NCI-H2227 treated with DMSO at 0.1 percent for 48 hours (cell line): ENCODE measurements at regions not wholly inside any gene's neighbourhood (a gene's known extent, or its start where the extent isn't known, plus 50 kb on each side); places are given as distances from the start of the nearest gene placed in this dataset.
A peak's percentile ranks its signal among the peaks of the same experiment; 100 is the strongest.

ENCODE experiments used
- DNase-seq: peaks from one replicate; lab custom pipeline; 2025; lab: John Stamatoyannopoulos, UW

DNA sequence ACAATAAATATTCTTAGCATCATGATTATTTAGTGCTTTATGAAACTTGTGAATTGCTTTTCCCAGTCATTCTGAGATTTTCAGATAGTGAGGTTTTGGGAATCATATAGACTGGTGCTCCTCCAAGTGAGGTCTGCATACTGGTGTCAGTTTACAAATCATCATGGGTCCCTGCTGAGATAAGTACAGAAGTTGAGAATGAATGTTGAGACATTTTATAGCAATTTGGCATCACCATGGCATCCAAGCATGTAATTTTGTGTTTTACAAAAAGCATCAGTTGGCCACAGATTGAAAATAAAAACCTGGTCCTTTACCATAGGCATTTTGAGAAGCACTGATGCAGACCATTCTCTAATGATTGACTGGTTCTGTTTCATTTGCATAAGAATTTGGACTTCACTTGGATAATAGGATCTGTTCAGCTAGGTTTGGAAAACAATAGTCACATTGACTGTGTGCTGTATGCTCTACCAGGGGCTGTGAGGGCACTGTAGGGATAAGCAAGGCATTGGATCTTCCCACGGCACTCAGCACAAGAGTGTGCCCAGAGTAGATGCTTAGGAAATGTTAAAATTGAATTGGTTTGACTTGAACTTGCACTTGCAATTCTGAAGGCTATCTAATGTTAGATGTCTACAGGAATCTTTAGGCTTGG is 79.0 kb upstream of the JUN start:
- peak; percentile 87 for DNase-seq

DNA sequence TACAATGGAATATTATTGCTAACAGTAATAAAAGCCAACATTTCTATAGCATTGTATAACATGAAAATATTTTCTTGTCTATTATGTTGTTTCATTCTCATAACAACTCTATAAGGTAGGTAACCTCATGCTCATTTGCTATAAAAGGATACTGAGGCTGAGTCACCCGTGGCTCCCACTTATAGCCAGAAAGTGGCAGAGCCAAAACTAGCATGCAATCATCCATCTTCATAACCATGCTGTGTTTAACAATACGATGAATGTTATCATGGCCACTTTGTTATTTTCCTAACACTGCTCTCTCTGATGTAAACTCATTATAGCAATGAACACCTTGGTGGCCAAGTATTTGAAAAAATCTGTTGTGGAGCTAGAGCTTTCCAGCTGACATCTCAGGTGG is 80.8 kb upstream of the JUN start:
- no peak for DNase-seq

DNA sequence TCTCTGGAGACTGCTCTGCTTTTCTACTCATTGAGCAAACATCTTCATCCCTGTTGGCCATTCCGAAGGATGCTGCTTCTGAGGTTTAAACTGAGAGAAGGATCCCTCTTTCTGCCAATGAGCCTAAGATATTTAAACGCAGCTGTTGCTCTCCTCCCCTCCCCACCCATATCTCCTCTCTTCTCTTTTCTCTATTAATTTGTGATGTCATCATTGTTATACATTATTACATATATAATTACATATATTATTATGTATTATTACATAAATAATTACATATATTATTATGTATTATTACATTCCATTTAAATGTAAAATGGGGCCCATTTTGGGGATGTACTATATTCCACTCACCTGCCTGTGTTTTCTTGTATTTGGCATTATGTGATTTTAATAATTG is 82.7 kb upstream of the JUN start:
- no peak for DNase-seq

DNA sequence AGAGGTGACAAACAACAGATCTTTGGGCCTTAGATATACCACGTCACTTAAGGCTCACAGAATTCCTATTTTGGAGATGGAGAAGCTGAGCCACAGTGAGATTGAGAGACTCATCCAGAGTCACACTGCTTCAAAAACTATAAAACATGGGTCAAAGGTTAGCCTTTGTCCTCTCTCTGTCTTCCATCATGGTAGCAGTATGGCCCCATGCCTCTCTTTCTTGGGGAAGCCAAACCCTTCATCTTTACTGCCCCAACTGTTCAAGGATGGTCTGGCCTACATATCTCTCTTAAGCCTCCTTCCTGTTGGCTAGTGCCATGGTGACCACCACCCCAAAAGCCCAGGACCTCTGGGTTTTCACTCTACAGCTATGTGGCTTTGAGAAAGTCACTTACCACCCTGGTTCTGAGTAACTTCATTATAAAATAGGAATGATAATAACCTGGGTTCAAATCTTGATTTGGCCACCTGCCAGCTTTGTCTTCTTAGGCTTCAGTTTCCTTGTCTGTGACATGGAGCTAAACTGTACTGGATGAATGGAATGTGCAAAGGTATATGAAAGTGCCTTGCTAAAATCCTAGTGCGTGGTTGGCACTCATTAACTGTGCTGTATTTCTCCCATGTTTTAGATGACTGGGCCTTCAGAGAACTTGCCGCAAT is 85.9 kb upstream of the JUN start:
- no peak for DNase-seq

DNA sequence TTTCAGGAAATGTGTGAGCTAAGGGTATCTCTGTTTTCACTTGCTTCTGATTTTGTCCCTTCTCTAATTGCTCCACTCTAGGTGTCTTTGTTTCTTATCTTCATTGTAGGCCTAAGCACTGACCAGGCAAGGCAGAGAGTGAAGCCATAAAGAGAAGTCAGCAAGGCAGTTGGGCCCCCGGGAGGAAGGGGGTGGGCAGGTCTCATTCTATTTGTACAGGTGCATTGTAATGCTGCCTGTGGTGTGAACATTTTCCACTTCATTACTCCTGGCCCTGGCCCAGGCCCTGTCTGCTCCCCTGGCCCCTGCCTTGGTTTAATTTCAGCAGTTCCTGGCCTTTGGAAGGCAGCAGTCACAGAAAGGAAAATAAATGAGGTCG is 86.4 kb upstream of the JUN start:
- DNase-seq, result no peak

DNA sequence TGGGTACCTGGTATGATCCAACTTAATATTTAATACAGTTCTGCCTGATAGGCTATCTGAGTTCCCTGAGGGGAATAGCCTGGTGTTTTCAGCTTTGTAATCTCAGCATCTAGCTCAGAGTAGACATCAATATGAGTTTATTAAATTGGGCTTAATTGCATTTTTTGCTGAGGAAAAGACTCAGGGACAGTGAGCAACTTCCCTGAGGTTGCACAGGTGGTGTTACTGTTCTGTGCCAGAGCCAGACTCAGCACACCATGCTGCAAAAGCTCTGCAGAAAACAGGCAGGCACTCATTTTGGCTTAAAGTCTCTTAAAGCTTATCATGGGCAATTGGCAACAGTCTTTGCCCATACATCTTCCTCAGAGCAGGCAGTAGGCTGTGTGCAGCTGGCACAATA is 90.5 kb upstream of the JUN start:
- DNase-seq, result no peak

DNA sequence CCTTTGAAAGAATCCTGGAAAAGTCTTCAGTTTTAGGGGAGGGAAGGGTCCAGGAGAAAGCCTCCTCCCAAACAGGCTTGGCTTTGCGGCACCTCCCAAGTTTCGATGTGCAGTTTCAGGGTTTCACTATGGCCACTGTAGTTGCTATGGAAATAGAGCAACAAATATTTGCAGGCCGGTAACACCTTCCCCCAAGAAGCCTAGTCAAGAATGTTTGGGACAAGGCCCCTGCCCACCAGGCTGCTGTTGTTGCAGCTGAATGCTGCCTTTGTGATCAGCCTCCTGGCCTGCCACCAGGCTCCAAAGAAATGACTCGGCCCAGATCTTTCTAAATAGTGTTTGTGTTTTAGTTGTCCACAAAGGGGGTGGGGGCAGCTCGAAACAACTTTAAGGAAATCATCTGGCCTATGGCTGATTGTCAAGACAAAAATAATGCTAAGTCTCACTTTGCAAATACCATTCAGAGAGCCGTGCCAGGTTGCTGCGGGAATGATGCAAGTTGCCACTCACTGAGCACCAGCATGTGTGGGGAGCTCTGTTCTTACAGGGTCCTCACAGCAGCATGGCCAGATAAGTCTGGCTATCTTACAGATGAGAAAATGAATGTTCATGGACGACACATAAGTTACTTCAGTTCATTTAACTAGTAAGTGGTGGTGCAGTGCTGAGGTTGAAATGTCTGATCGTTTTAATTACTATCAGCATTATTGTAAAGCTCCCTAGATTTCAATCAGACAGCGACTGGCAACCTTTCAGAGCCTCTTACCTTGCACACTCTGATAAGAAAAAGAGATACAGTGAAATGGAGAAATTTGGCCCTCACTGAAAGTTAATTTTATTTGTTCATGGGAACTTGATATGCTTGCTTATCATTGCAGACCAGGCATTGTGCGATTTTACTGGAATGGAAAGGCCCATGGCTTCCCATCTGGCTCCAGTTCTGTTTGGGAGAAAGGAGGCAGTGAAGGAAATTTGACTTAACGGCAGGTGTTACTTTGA is 91.2 kb upstream of the JUN start:
- no peak for DNase-seq

DNA sequence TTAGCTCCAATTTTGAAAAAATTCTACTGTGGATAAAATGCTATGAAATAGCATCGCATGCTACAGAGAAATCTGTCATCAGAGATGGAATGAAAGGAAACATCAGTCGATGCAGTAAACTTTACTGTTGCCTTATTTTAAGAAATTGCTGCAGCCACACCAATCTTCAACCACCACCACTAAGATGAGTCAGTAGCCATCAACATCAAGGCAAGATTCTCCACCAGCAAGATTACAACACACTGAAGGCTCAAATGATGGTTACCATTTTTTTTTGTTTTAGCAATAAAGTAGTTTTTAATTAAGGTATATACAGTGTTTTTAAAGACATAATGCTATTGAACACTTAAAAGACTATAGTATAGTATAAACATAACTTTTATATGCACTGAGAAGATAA is 95.6 kb upstream of the JUN start:
- DNase-seq, result no peak

DNA sequence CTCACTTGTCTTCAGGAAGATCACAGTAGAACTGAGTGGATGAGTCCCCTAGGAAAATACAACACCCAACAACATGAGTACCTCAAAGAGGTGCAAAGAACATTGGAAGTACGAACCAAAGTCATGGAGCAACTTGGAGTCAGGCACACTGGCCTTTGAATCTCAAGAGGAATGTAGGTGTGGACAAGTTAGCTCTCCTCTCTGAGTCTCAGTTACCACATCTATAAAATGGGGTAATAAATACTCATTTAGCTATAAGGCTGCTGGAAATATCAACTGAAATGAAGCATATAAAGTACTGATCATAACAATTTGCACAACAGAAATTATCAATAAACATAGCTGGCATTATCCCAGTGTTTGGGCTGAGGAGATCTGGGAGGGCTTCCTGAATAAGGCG is 96.7 kb upstream of the JUN start:
- no peak for DNase-seq

DNA sequence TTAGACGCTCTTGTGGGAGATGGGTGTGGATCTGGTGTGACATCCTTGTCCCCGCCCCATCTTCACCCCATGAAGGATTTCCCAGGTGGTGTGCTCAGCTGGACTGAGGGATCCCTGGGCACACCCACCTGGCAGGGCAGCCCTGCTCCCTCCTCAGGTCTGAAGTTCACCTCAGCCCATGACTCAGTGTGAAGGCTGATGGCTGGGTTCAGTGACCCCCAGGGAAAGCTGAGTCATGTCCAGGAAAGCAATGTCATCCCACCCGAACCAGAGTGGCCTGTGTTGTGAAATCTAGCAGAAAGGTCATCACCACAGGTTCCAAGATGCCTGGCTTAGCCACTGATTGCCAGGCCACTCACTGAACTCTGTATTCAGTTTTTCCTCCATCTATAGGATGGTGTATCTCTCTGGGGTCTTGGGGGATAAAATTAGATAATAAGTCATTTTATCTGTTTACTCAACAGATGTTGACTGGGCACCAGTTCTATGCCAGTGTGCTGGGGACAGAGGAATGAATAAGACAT is 97.7 kb upstream of the JUN start:
- no peak for DNase-seq

DNA sequence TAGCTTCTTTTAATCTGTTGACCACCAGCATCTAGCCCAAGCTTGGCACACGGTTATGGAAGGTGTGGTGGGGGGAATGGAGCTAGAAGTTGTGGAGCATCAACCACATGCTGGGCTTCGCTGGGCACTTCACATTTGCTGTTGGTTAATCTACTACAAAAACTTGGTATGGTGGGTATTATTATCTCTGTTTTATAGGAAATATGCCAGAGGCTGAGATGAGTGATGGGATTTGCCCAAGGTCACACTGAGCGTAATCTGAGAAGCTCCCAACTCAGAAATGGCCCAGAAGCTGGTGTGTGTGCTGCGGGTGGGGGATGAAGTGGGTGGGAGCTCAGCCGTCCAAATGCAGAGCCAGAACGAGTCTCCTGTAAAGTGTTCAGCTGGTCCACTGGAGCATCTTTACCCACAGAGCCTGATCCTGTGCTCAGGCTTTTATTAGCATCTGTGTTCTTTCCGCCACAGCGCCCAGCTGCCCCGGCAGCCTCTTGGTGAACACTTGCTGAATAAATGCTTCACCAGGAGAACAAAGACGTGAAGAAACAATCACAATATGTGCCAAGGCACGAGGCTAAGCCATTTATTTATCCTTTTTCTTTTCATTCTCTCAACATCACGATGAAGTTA is 98.6 kb upstream of the JUN start:
- DNase-seq, result no peak

DNA sequence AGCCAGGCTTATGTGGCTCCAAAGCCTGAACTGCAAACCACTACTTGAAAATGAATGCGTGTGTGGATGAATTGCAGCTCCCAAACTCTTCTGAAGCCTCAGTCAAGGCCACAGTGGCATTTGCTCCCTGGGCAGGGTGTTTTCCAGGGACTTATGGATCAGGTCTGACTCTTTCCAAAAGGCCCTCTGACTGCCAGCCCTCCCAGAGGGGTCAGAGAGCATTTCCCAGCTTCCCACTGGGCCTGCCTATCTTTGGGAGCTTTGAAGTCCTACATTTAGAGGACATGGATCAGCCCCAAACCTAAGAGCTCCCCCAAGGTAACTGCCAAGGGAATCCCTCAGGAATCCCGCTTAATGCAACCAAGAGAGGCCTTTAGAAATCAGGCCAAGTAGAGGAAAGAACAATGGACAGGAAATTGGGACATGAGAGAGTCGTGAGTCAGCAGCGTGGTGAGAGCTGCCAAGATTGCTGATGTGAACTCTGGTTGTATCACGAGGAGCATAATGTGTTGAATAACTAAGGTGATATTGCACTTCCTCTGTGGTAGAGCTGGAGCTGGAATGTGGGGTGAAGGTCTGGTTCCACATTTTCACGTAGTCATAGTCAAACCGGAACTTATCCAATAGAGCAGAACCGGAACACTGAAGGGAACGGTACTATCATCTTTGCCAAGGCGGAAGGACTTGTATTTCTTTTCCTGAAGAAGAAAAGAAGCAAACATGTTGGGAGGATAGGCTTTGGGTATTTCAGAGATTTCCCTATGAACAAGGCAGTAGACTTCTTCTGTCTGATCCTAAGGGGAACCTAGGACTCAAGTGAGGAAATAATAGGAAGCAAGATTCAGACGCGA is 99.4 kb upstream of the JUN start:
- no peak for DNase-seq

DNA sequence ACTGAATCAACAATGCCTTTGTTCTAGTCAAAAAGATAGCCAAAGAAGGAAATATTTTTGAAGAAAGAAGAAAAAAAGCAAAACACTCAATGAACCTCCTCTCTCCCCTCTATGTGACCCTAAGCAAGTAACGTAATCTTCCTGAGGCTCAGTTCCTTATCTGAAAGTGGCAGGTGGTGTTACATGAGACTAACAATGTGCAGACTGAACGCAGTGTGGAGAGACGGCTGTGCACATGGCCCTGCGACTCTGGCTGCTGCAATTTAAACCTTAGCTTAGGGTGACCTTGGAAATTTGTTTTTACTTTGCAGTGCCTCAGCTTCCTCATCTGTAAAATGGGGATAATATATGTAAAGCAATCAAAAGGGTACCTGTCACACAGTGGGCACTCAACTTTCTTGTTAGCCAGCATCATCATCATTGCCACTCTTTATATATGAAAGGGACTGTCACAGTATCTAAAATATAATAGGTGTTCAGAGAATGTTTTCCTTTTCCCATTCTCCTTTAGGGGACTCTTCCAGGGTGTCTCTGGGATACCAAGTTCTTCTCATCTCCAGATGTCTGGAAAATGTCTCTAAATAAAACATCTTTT is 100.1 kb upstream of the JUN start:
- DNase-seq, result no peak

DNA sequence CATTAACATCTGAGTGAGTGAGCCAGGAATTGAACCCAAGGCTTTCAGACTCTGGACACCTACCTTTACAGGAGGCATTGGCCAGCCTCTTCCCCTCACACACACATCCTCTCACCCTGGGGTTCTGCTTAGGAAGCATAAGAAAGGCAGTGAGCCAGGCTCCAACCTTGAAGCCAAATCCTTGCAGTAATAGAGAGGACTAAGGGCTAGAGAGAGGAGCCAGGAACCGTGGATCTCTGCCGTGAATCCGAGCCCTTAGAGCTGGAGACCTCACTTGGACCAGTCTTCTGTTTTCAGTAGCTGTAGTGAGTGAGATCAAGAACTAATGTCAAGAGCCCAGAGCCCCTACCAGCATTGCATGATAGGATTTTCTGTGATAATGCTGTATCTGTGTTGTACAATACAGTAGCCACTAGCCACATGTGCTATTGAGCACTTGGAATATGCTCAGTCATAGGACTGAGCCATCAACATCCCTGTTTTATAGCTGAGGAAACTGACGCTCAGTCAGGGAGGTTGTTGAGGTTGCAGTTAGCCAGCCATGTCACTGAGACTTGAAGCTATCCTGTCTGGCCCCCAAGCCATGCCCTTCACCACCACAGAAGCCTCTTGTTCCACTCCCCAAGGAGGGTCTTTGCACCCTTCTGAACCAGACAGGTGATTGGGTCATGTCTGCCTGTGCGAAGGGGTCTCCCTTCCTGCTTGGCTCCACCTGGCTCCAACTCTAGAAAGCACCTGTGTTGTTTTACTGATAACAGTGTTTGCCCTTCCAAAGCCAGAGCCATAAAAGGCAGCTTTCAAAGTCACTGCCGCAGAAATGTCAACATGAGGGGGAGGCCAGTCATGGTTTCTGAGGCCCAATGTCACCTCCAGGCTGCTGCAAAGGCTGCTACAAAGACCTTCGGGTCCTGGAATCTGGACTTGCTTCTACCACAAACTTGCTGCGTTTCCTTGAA is 101.1 kb upstream of the JUN start:
- DNase-seq, result no peak

DNA sequence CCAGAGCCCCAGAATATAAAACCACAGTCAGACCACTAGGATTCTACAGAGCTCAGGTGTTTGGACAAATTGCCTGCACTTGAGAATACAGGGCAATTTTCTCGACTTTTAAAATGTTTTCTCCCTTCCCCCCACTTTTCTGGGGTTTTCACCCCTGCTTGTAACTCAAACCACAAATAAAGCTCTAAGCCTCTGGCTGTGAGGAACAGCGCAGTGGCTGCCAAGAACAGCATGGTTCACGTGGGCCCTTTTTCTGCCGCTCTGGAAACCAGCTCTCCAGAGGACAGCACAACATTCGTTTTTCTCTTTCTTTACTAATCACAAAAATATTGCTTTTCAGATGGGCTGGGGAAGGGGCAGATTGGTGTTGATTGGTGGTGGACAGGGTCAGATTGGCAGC is 102.2 kb upstream of the JUN start:
- DNase-seq, result no peak

DNA sequence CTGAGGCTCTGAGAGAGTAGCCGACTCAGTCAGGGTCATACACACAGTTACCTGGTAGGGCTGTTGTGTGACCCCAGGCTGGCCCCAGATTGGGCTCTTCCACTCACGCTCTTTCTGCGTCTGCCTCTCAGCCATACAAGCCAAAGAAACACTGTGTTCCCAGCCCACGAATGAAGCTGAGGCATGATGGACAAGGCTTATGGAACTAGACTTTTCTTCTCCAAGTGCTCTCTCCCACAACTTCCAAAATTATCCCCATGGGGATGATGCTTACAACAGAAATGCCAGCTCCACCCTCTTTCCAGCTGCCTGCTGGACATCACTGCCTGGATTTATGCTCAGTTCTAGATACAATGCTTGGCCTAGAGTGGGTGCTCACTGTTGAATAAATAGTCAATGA is 102.8 kb upstream of the JUN start:
- DNase-seq, result no peak

DNA sequence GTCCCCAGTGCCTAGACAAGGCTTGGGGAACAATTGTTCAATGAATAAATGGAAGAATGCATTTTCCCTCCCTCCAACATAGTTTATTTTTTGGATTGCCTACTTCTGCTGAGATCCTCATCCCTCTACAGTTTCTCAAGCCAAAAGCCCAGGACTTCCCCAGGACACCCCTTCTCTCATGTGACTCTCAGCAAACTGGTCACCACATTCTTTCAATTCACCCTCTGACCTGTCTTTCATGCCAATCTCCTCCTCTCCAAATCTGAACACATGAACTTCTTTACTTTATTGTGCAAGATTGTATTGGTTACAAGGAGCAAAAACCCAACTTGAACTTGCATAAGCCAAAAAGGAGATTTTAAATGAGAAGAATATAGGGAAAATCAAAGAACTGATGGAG is 103.2 kb upstream of the JUN start:
- no peak for DNase-seq

DNA sequence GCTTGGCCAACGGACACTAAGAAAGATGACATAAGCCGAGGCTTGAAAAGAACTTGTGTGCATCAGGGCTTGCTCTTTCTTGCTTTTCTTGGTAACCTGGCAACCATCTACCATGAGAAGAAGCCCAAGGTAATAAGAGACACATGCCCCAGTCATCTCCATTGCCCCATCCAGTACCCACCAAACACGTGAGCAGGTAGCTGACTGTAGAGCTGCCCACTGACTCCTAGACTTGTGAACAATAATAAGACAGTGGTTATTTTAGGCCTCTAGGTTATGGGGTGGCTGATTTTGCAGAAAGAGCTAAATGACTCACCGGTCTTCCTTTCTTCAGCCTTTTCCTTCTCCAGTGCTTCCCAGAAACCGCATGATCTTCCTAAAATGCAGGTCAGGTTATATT is 105.0 kb upstream of the JUN start:
- no peak for DNase-seq

DNA sequence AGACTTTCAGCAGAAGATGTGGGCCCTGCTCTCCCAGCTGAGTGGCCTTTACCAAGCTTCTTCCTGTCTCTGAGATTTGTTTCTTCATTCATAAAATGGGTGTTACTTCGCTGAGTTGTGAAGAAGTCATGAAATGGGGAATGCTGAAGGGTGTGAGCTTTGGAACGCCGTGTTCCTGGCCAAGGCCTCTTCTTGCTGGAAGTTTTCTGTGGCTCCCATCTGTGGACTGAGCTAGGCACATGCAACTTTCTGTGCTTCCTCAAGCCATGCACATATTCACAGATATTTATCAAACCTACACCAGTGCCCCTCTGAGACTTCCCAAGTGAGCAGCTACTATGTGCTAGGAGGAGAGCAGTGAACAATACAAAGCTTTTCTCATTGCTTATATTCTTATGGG is 106.3 kb upstream of the JUN start:
- no peak for DNase-seq

DNA sequence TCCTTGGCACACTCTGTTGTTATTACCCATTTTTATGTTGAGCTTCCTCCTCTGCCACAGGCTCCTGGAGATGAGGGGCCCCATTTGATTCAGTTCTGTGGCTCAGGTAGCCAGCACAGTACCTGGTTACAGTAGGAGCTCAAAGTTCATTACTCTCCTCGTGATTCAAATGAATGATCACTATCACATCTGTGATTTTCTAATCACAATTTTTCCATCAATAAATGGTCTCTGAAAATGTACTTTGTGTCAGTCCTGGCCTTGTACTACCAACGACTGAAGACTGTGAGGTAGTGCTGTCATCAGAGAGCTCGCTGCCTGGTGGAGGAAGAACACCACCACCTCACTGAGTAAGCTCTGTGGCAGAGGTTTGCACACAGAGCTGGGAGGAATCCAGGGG is 106.8 kb upstream of the JUN start:
- no peak for DNase-seq
